Central memory CD8-positive, alpha-beta T cell (primary cell): ENCODE measurements at regions not wholly inside any gene's neighbourhood (a gene's known extent, or its start where the extent isn't known, plus 50 kb on each side); places are given as distances from the start of the nearest gene placed in this dataset.
"Not testable (repeated sequence)": the region's sequence is repeated elsewhere in the genome, so short reads cannot be mapped to it uniquely, and the experiment has no call there.

Source experiments
- ATAC-seq: fragments of 150-1000 bp; cut with Tn5 transposase; replicated peaks from 2 replicates; pipeline ENCODE4 v1.10.0; 2022; ENCODE audit warnings: mild to moderate bottlenecking, moderate FRiP score, moderate number of reproducible peaks; ENCODE audit not compliant: poor library complexity, severe bottlenecking; ENCODE audit errors: extremely low read depth
- DNase-seq, 2 donors: peaks; one replicate each; pipeline ENCODE4 v3.0.0; 2021; ENCODE audit warnings: low spot score in 2 of 2
- H3K27ac Mint-ChIP-seq: one replicate; pipeline ENCODE4 v1.8.0; 2022; ENCODE audit warnings: low read depth, mild to moderate bottlenecking, moderate library complexity, mixed read lengths
- H3K27me3 Mint-ChIP-seq: one replicate; pipeline ENCODE4 v1.8.0; 2022; ENCODE audit warnings: mixed read lengths
- H3K36me3 Mint-ChIP-seq: one replicate; pipeline ENCODE4 v1.8.0; 2022; ENCODE audit warnings: mild to moderate bottlenecking, moderate library complexity, mixed read lengths; ENCODE audit not compliant: insufficient read depth
- H3K4me1 Mint-ChIP-seq: one replicate; pipeline ENCODE4 v1.8.0; 2022; ENCODE audit warnings: mixed read lengths
- H3K4me3 Mint-ChIP-seq: one replicate; pipeline ENCODE4 v1.8.0; 2022; ENCODE audit warnings: mild to moderate bottlenecking, moderate library complexity, mixed read lengths
- H3K9me3 Mint-ChIP-seq: one replicate; pipeline ENCODE4 v1.8.0; 2022; ENCODE audit warnings: mixed read lengths

- no peaks in the 10 kb centered on the region for H3K27me3 Mint-ChIP-seq
- peaks cover 23% of the 10 kb centered on the region for H3K9me3 Mint-ChIP-seq
Observed at GRCh38 chr5:98543490-98543889, 230.0 kb upstream of the RGMB start.

GRCh38 chr5:98546924-98547323, 226.5 kb upstream of the RGMB start:
- not testable (repeated sequence) for H3K9me3 Mint-ChIP-seq, ATAC-seq, H3K27ac Mint-ChIP-seq, H3K36me3 Mint-ChIP-seq, DNase-seq, H3K4me1 Mint-ChIP-seq, H3K4me3 Mint-ChIP-seq, H3K27me3 Mint-ChIP-seq

More at GRCh38 chr5:98543490-98543889, 230.0 kb upstream of the RGMB start:
- no peak for DNase-seq
- Mint-ChIP-seq H3K4me1 (no peaks in the 10 kb centered on the region), H3K4me3 (no peak overlapping the region), H3K36me3 (peaks cover 2% of the 10 kb centered on the region), H3K27ac (no peak overlapping the region)
- no peak for ATAC-seq

DNA sequence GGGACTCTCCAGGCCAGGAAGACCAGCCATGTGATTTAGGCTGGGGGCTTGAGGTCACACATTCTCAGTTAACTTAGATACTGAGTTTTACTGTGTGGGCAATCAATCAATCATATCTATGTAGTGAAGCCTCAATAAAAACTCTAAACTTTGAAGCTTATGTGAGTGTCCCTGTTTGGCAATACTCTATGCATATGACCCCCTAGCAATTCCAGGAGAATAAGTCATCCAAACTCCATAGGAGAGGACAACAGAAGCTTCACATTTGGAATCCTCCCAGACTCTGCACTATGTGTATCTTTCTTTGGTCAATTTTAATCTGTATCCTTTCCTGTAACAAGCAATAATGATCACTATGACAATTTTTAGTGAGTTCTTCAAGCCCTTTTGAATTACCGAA, 216.8 kb upstream of the RGMB start:
- Mint-ChIP-seq H3K27me3 (no peaks in the 10 kb centered on the region), H3K9me3 (peaks cover 6% of the 10 kb centered on the region), H3K27ac (no peak overlapping the region), H3K4me3 (no peak overlapping the region), H3K4me1 (no peaks in the 10 kb centered on the region), H3K36me3 (no peaks in the 10 kb centered on the region)
- ATAC-seq (no peak), DNase-seq (no peak)

DNA sequence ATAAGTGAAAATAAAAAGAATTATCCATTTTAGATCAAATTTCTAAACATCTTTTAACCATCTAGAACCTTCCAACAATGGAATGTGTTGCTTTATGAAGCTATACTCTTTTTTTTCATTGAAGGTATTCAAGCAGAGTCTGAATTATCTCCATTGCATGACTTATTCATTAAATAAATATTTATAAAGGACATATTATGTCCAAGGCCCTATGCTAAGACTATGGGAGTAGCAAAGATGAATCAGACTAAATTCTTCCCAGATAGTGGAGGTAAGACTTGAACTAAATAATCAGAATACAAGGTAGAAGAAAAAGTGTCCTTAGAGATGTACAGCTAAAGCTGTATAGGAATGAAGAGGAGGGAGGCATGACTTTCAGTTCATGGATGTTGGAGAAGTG, 215.5 kb upstream of the RGMB start:
- Mint-ChIP-seq H3K27me3 (no peaks in the 10 kb centered on the region), H3K4me1 (no peaks in the 10 kb centered on the region)
- ATAC-seq, result no peak

DNA sequence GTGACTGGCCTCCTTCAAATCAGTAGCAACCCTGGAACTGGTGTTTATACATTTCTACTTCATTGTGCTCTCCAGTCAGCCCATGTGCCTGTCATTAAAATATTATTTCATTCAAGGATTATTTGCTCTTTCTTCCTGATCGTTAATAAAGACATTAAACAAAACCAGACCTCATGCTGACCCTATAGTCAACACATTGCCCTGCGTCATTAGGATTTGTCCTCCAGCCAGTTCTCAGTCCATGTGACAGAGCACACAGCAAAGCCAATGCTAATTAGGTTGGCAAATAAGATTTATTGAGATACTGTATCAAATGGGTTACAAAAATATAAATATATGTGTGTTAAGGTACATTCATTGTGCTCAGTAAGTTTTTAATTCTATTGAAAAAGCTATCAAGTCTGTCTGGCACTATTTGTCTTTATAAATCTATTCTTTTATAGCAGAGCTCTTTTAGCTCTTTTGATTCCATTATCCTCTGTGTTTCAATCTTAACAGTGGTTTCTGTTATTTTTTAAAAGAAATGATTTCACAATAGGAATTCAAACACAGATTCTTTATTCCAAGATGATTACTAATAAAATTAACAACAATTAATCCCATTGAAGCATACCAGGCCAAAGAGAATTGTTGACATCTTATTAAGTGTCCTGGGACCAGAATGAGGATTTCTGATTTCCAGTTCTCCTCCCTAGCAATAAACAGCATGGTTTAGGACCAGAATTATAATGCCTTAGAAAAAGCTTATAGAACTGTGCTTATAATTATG, 209.4 kb upstream of the RGMB start:
- no peak for DNase-seq

More for the DNA sequence above, 215.5 kb upstream of the RGMB start:
- Mint-ChIP-seq H3K4me3 (no peak overlapping the region), H3K36me3 (no peaks in the 10 kb centered on the region), H3K27ac (no peak overlapping the region), H3K9me3 (peaks cover 6% of the 10 kb centered on the region)
- no peak for DNase-seq

GRCh38 chr5:98564836-98565235, 208.6 kb upstream of the RGMB start:
- no peaks in the 10 kb centered on the region for H3K36me3 Mint-ChIP-seq
- no peaks in the 10 kb centered on the region for H3K27me3 Mint-ChIP-seq
- H3K4me3 Mint-ChIP-seq, result no peak overlapping the region
- ATAC-seq (no peak), DNase-seq (no peak)
- no peak overlapping the region for H3K27ac Mint-ChIP-seq
- H3K4me1 Mint-ChIP-seq, result no peaks in the 10 kb centered on the region
- H3K9me3 Mint-ChIP-seq, result peaks cover 5% of the 10 kb centered on the region

More for the DNA sequence above, 209.4 kb upstream of the RGMB start:
- peaks cover 5% of the 10 kb centered on the region for H3K9me3 Mint-ChIP-seq
- H3K4me1 Mint-ChIP-seq, result no peaks in the 10 kb centered on the region
- no peak for ATAC-seq
- H3K27ac Mint-ChIP-seq, result no peak overlapping the region
- H3K36me3 Mint-ChIP-seq, result no peaks in the 10 kb centered on the region
- H3K27me3 Mint-ChIP-seq, result no peaks in the 10 kb centered on the region
- H3K4me3 Mint-ChIP-seq, result no peak overlapping the region

DNA sequence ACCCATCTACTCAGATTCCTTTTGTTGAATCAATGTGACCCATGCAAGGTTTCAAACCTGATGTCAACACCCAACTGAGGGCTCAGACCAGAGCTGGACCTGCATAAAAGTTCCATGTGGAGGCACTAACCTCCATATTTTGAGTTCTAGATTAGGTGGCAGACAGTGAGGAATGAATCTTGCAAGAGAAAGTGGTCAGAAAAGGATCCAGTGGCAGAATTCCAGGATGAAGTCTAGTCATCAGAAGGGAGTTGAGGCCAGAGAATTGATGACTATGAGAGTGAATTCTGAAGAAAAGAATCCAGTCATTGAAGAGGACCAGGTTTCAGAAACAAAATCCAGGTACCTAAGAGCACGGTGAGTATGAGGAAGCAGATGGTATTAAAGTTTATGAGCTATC, 205.1 kb upstream of the RGMB start:
- H3K27me3 Mint-ChIP-seq, result no peaks in the 10 kb centered on the region
- H3K4me3 Mint-ChIP-seq, result no peak overlapping the region
- DNase-seq (no peak), ATAC-seq (no peak)
- H3K9me3 Mint-ChIP-seq, result peaks cover 5% of the 10 kb centered on the region
- no peaks in the 10 kb centered on the region for H3K36me3 Mint-ChIP-seq
- no peaks in the 10 kb centered on the region for H3K4me1 Mint-ChIP-seq
- no peak overlapping the region for H3K27ac Mint-ChIP-seq

- Mint-ChIP-seq H3K36me3 (no peaks in the 10 kb centered on the region), H3K9me3 (peaks cover 5% of the 10 kb centered on the region), H3K4me3 (no peak overlapping the region), H3K27me3 (no peaks in the 10 kb centered on the region), H3K27ac (no peak overlapping the region), H3K4me1 (no peaks in the 10 kb centered on the region)
- DNase-seq (no peak), ATAC-seq (no peak)
Observed at GRCh38 chr5:98569288-98569687, 204.2 kb upstream of the RGMB start.

GRCh38 chr5:98570010-98570409, 203.5 kb upstream of the RGMB start:
- Mint-ChIP-seq H3K4me1 (no peaks in the 10 kb centered on the region), H3K4me3 (no peak overlapping the region), H3K27ac (no peak overlapping the region), H3K36me3 (no peaks in the 10 kb centered on the region), H3K9me3 (peaks cover 5% of the 10 kb centered on the region), H3K27me3 (no peaks in the 10 kb centered on the region)
- DNase-seq (no peak), ATAC-seq (no peak)

DNA sequence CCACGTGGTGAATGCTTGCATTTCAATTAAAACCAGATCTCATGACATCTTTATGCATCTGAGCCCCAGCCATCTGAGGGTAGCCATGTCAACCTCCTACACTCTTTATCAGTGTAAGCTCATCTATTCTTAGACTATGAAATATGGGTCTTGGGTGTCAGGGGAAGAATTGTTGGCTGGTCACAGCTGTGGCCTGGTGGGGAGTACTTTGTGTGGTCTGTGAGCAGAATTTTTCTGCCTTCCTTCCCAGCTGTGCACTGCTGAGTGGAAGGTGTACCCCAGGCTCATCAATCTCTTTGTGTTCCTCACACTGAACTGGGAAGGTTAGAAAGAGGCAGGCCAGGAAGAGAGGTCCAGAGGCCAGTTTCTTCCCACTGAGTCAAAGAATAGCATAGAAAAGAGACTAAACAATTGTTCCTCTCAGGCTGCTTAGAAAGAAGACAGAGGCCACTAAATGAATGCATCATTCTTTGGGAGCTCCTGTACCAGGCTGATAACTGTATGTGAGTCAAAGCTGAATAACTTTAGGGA, 202.7 kb upstream of the RGMB start:
- Mint-ChIP-seq H3K4me1 (no peaks in the 10 kb centered on the region), H3K27ac (no peak overlapping the region)
- no peak for ATAC-seq

GRCh38 chr5:98573834-98574320, 199.6 kb upstream of the RGMB start:
- peaks cover 2% of the 10 kb centered on the region for H3K36me3 Mint-ChIP-seq
- H3K4me3 Mint-ChIP-seq, result no peak overlapping the region
- H3K9me3 Mint-ChIP-seq, result no peaks in the 10 kb centered on the region
- DNase-seq (no peak), ATAC-seq (no peak)
- H3K27ac Mint-ChIP-seq, result no peak overlapping the region
- H3K4me1 Mint-ChIP-seq, result no peaks in the 10 kb centered on the region
- no peaks in the 10 kb centered on the region for H3K27me3 Mint-ChIP-seq

More for the DNA sequence above, 202.7 kb upstream of the RGMB start:
- Mint-ChIP-seq H3K36me3 (no peaks in the 10 kb centered on the region), H3K4me3 (no peak overlapping the region), H3K27me3 (no peaks in the 10 kb centered on the region), H3K9me3 (peaks cover 5% of the 10 kb centered on the region)
- no peak for DNase-seq

GRCh38 chr5:98576275-98576674, 197.2 kb upstream of the RGMB start:
- Mint-ChIP-seq H3K9me3 (no peaks in the 10 kb centered on the region), H3K27ac (no peak overlapping the region), H3K36me3 (peaks cover 2% of the 10 kb centered on the region), H3K4me3 (no peak overlapping the region), H3K4me1 (no peaks in the 10 kb centered on the region), H3K27me3 (no peaks in the 10 kb centered on the region)
- DNase-seq, result no peak
- ATAC-seq, result no peak

DNA sequence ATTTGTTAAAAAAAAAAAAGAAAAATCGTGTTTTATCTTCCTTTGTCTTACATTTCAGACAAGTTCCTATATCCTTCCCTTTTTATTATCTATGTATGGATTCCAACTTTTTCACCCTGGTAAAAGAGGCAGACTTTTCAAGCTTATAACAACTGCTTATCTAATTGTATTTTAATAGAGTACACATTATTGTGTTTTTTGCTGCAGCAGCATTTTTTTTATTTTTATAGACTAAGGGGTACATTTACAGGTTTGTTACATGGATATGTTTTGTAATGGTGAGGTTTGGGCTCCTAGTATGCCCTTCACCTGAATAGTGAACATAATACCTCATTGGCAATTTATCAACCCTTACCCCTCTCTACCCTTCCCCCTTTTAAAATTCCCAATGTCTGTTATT, 195.0 kb upstream of the RGMB start:
- Mint-ChIP-seq H3K27ac (no peak overlapping the region), H3K9me3 (no peaks in the 10 kb centered on the region)
- no peak for ATAC-seq

More for the DNA sequence above, 195.0 kb upstream of the RGMB start:
- Mint-ChIP-seq H3K36me3 (peaks cover 2% of the 10 kb centered on the region), H3K27me3 (no peaks in the 10 kb centered on the region), H3K4me1 (no peaks in the 10 kb centered on the region), H3K4me3 (no peak overlapping the region)
- no peak for DNase-seq
